Fibroblast of skin of back (primary cell): ENCODE measurements at regions not wholly inside any gene's neighbourhood (a gene's known extent, or its start where the extent isn't known, plus 50 kb on each side); places are given as distances from the start of the nearest gene placed in this dataset.
"Not testable (repeated sequence)": the region's sequence is repeated elsewhere in the genome, so short reads cannot be mapped to it uniquely, and the experiment has no call there.

ENCODE experiments used
- DNase-seq: peaks from one replicate; pipeline ENCODE4 v3.0.0-alpha.2; 2013

- no peak for DNase-seq
Observed at GRCh38 chr9:38342532-38342931, 50.0 kb upstream of the ALDH1B1 start.

- no peak for DNase-seq
Observed at GRCh38 chr9:38342096-38342495, 50.4 kb upstream of the ALDH1B1 start.

GRCh38 chr9:38339496-38339895, 53.0 kb upstream of the ALDH1B1 start:
- DNase-seq, result no peak

GRCh38 chr9:38339087-38339486, 53.4 kb upstream of the ALDH1B1 start:
- DNase-seq, result peak; percentile 68

- DNase-seq, result no peak
Observed at GRCh38 chr9:38338342-38339018, 54.0 kb upstream of the ALDH1B1 start.

GRCh38 chr9:38337706-38338264, 54.7 kb upstream of the ALDH1B1 start:
- no peak for DNase-seq

DNA sequence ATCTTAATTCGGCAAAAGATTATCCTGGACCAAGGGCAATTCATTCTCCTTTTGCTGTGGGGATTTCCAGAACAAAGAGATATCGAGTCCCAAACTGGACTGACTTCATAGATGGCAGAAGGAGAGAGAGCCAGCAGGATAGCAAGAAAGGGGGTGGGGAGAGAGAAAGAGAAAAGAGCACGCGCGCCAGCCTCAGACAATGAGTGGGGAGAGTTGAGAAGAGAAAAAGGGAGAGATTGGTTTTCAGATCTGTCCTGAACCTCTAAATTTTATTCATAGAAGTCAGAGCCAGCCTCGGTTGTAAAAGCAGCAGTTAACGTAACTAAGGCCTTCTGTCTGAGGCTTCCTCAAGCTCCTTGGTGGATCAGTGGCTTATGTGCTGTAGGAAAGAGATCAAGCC, 55.3 kb upstream of the ALDH1B1 start:
- no peak for DNase-seq

DNA sequence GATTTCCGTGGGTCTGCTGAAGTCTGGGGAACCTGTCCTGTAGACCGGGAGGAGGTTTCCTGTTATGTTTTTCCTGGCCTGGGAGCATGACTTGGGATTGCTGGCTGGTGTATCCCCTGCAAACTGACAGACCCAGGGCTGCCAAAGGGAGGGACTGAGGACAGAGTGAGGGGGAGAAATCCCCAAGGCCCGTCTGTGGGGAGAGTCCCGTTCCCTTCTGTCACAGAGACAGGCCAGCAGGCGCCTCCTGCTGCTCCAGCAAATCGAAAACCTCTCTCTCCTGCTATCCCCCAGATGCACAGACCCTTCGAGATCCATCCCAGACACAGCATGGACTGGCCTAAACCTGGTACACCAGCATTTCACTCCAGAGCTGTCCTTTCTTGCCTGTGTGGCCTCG, 56.2 kb upstream of the ALDH1B1 start:
- DNase-seq, result no peak

DNA sequence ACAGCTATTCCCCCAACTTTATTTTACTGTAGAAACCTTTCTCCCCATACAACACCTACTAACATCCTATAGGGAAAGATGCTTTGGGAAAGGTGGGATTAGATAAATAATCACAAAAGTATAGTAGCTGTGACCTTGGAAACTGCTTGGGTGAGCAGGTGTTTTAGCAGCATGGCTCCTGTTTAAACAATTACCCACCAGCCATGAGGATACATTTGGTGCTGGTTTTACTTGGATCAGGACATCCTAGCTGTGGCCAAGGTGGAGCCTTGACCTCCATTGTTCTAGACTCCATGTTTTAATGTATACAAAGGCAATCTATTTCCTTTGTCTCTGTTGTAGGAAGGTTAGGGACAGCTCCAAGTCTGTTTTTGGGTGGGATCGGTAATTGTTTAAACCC, 56.8 kb upstream of the ALDH1B1 start:
- DNase-seq, result no peak

GRCh38 chr9:38334234-38334633, 58.3 kb upstream of the ALDH1B1 start:
- DNase-seq, result no peak

- DNase-seq, result no peak
Observed at GRCh38 chr9:38333047-38333446, 59.5 kb upstream of the ALDH1B1 start.

GRCh38 chr9:38332625-38333024, 59.9 kb upstream of the ALDH1B1 start:
- DNase-seq, result no peak

- DNase-seq, result no peak
Observed at GRCh38 chr9:38331141-38331540, 61.4 kb upstream of the ALDH1B1 start.

GRCh38 chr9:38329968-38330367, 62.5 kb upstream of the ALDH1B1 start:
- no peak for DNase-seq

GRCh38 chr9:38328765-38329164, 63.7 kb upstream of the ALDH1B1 start:
- no peak for DNase-seq

GRCh38 chr9:38326122-38326521, 66.4 kb upstream of the ALDH1B1 start:
- no peak for DNase-seq

GRCh38 chr9:38324213-38324612, 68.3 kb upstream of the ALDH1B1 start:
- not testable (repeated sequence) for DNase-seq

- DNase-seq, result no peak
Observed at GRCh38 chr9:38322937-38323336, 69.6 kb upstream of the ALDH1B1 start.

- DNase-seq, result no peak
Observed at GRCh38 chr9:38319496-38320173, 72.9 kb upstream of the ALDH1B1 start.

- peak; percentile 9 for DNase-seq
Observed at GRCh38 chr9:38318759-38319495, 73.6 kb upstream of the ALDH1B1 start.

DNA sequence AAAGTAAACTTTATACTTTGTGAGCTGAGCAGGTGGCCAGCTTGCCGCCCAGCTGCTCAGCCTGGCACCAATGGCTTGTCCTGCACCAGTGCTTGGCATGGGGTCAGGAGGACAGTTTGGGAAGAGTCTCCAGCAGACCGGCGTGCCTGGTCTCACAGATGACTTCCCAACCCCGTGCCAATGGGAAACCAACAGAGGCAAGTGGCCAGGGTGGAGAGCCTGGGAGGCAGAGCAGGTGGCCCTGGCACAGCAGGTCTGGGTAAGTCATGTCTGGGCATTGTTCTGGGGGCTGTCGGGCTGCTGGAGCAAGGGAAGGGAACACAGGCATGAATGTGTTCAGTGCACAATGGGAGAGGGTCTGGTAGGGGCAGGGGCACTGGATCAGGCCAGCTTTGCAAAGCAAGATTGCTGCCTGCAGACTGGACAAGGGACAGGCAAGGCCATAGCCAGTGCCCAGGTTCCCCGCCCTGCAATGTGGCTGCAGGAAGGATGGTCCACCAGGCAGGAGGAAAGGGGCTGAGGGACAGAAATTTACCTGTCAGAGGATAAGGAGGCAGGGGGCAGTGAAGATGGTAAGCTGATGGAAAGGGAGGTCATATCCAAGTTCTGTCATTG, 76.2 kb upstream of the ALDH1B1 start:
- DNase-seq, result no peak

DNA sequence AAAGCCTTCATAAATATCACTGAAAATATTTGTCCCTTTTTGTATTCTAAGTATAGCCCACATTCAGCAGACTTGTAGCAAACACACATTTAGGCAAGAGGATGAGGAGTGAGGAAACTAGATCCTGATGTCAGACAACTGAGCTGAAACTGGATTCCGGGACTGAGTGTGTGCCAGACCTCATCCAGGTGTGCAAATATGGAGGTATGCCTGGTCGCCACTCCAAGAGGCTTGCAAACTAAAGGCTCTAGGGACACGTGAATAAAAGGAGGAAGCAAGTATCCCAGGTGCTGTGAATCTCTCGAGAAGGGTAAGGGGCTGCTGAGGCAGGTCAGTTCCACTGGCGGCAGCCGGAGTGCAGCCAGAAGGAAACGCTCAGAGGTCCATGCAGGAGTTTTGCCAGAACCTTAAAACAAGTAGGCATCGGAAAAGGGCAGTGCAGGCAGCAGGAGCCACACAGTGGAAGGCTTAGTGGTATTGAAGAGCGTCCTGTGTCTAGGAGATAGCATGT, 77.4 kb upstream of the ALDH1B1 start:
- DNase-seq, result no peak

DNA sequence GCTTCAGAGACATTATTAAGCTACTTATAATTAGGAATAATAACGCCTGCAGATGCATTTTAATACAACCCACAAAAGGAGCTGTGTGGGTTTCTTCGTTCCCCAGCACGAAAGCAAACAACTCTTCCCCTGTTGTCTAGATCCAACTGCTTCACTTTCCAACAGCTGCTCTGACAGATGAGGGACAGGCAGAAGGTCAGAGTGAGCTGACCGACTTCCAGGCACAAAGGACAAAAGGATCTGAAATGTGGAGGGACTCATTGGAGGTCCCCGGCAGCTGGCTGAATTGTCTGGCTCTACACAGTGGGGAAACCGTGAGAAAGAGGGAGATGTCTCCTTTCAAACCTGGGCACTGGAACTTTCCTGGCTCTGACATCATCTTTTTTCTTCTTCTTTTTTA, 79.1 kb upstream of the ALDH1B1 start:
- no peak for DNase-seq
